D721Med (cell line): ENCODE measurements at regions not wholly inside any gene's neighbourhood (a gene's known extent, or its start where the extent isn't known, plus 50 kb on each side); places are given as distances from the start of the nearest gene placed in this dataset.
"Not testable (repeated sequence)": the region's sequence is repeated elsewhere in the genome, so short reads cannot be mapped to it uniquely, and the experiment has no call there.

ENCODE experiments used
- DNase-seq: peaks from one replicate; pipeline ENCODE4 v3.0.0; 2011; ENCODE audit warnings: low spot score; ENCODE audit not compliant: insufficient read length
- FAIRE-seq: peaks from 2 replicates; lab custom pipeline; 2011; peaks lifted over from hg19 to GRCh38; lab: Jason Lieb, UNC
- TF ChIP-seq, protein P1 (sequence below): IDR thresholded peaks from 2 replicates; pipeline ENCODE4 v1.5.1; 2012; ENCODE audit warnings: mild to moderate bottlenecking, control low read depth; ENCODE audit not compliant: insufficient read depth; ENCODE audit errors: missing control alignments

DNA sequence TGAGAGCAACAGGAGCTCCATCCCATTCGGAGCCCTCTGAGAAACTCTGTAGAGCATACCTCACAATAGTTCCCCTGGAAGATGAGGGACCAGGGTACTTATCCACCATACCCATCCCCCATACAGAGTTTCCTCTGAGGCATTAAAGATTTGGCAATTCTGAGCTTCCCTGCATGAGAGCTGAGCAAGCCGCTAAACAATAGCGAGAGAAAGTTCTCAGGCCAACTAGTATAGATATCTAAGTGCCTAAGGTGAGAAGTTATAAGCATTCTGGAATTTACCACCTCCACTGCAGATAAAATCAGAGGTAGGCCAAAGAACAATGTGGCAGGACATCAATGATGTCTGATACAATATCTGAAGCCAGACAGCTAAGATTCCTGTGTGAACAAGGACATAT is 129.1 kb upstream of the MBNL1 start:
- FAIRE-seq: no peak
- DNase-seq: no peak
- TF ChIP-seq, protein P1, sequence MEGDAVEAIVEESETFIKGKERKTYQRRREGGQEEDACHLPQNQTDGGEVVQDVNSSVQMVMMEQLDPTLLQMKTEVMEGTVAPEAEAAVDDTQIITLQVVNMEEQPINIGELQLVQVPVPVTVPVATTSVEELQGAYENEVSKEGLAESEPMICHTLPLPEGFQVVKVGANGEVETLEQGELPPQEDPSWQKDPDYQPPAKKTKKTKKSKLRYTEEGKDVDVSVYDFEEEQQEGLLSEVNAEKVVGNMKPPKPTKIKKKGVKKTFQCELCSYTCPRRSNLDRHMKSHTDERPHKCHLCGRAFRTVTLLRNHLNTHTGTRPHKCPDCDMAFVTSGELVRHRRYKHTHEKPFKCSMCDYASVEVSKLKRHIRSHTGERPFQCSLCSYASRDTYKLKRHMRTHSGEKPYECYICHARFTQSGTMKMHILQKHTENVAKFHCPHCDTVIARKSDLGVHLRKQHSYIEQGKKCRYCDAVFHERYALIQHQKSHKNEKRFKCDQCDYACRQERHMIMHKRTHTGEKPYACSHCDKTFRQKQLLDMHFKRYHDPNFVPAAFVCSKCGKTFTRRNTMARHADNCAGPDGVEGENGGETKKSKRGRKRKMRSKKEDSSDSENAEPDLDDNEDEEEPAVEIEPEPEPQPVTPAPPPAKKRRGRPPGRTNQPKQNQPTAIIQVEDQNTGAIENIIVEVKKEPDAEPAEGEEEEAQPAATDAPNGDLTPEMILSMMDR: no peak

- TF ChIP-seq, protein P1: no peak
- FAIRE-seq (no peak), DNase-seq (no peak)
Measured at GRCh38 chr3:152146461-152146860, 122.3 kb upstream of the MBNL1 start.

DNA sequence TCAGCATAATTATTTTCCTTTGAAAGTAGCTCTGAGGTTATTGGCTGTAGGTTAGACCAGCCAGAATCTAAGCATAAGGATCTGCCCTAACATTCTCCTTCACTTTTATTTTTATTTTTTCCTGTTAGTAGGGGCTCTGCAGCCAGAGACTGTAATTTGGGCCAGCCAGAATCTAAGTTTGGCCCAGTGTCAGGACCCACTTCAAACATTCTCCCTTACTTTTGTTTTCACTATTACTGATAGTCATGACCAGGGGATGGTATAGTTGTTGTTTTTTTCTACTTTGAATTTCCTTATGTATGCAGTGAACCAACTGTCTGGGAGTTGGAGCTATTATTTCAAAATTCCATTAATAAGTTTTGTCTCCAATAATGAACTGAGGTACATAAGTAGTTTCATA is 121.0 kb upstream of the MBNL1 start:
- TF ChIP-seq, protein P1: no peak
- no peak for DNase-seq
- FAIRE-seq: no peak

- no peak for DNase-seq
- TF ChIP-seq, protein P1: no peak
- no peak for FAIRE-seq
Measured at GRCh38 chr3:152148579-152148978, 120.2 kb upstream of the MBNL1 start.

- TF ChIP-seq, protein P1: no peak
- DNase-seq: no peak
- no peak for FAIRE-seq
Measured at GRCh38 chr3:152149832-152150231, 118.9 kb upstream of the MBNL1 start.

- no peak for FAIRE-seq
- TF ChIP-seq, protein P1: no peak
Measured at GRCh38 chr3:152151216-152151876, 117.4 kb upstream of the MBNL1 start.

DNA sequence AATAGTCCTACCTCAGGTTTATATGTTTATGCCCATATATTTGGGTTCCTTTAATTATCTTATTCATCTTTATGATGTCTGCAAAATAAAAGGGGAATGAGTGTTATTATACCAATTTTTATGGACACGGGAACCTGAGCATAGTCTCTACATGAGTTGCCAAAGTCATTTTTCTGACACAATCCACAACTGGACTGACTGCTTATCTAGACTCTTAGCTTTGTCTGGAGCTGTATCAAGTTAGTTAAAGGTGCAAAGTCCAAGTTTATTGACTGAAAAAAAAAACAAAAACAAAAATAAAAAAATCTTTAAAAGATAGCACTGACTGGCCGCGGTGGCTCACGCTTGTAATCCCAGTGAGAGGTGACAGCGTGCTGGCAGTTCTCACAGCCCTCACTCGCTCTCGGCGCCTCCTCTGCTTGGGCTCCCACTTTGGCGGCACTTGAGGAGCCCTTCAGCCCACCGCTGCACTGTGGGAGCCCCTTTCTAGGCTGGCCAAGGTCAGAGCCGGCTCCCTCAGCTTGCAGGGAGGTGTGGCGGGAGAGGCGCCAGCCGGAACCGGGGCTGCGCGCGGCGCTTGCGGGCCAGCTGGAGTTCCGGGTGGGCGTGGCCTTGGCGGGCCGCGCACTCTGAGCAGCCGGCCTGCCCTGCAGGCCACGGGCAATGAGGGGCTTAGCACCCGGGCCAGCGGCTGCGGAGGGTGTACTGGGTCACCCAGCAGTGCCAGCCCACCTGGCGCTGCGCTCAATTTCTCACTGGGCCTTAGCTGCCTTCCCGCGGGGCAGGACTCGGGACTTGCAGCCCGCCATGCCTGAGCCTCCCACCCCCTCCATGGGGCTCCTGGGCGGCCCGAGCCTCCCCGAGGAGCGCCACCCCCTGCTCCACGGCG is 116.6 kb upstream of the MBNL1 start:
- DNase-seq, FAIRE-seq: not testable (repeated sequence)

More at GRCh38 chr3:152151216-152151876, 117.4 kb upstream of the MBNL1 start:
- no peak for DNase-seq

DNA sequence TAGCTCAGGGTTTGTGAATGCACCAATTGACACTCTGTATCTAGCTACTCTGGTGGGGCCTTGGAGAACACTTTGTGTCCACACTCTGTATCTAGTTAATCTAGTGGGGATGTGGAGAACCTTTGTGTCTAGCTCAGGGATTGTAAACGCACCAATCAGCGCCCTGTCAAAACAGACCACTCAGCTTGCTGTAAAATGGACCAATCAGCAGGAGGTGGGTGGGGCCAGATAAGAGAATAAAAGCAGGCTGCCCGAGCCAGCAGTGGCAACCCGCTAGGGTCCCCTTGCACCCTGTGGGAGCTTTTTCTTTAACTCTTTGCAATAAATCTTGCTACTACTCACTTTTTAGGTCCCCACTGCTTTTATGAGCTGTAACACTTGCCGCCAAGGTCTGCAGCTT is 115.6 kb upstream of the MBNL1 start:
- DNase-seq, FAIRE-seq: not testable (repeated sequence)
